IPS-NIHi7 (cell line): ENCODE measurements at regions not wholly inside any gene's neighbourhood (a gene's known extent, or its start where the extent isn't known, plus 50 kb on each side); places are given as distances from the start of the nearest gene placed in this dataset.

Source experiments
- DNase-seq: peaks from one replicate; pipeline ENCODE4 v3.0.0; 2012; ENCODE audit warnings: mixed read lengths; ENCODE audit errors: extremely low spot score

DNA sequence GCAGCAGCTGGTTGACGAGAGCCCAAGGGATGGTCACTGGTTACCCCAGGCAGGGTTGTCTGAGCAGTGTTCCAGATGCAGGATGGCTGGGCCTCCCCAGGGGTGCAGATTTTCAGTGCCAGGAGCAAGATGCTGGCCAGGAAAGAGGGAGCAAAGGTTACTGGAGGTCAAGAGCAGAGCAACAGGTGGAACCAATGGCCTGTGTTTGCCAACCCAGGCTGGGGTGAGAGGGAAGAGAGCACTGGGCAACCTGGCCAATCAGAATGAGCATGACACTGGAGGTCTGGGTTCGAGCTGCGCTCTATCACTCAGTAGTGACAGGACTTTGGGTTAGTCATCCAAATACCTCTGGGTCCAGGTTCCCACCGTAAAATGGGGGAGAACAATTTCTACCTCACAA, 90.6 kb upstream of the TLE3 start:
- DNase-seq = no peak

DNA sequence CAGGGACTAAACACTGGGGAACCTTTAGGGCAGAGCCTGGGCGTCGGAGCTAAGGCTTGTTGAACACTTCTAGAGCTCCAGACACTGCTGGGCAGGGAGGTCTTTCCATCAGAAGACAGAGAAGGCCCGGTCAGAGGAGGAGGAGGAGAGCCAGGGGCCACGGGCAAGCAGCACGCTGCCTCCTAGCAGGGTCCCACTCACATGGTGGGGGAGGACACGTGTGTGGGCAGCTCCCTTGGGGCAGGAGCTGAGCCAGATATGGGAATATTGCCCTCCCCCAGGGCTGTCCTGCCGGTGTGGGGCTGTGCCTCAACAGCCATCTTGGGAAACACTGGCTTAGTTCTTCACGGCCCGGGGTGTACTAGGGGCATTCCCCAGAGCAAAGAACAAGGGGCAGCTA, 89.6 kb upstream of the TLE3 start:
- DNase-seq = no peak

DNA sequence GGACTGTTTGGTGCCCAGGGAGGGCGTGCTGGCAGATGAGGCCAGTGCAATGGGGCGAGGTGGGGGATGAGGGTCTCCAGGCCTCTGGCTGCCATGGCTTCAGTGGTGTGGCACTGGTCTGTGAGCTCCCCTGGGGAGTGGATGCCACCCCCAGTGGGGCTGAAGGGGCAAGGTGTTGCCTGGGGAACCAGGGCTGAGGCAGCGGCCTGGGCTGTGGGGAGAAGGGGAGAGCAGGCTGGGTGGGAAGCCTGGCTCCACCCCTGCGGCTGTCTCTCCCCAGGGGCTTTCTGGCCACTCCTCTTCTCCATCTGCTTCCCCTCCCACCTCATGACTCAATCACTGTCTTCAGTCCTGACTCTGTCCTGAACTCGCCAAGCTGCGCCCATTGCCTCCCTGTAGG, 88.4 kb upstream of the TLE3 start:
- no peak for DNase-seq

DNA sequence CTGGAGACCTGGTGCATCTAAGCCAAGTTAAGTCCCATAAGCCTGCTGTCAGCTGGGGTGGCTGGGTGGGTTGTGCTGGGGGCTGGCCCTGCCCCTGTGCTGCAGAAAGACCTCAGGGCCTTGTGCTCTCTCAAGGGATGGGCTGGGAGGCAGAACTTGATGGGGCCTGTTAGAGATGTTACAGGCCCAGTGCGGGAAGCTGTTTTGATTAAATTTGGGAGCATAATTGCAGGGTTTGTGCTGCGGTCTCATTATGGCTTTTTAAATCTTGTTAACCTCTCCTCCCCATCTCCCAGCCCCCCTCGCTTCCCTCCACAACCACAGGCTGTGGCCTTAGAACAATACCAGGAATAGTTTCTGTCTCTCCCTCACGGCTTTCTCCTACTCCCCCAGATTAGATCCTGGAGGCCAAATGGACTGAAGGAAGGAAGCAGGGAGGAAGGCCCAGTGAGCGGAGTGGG, 87.6 kb upstream of the TLE3 start:
- DNase-seq = no peak

DNA sequence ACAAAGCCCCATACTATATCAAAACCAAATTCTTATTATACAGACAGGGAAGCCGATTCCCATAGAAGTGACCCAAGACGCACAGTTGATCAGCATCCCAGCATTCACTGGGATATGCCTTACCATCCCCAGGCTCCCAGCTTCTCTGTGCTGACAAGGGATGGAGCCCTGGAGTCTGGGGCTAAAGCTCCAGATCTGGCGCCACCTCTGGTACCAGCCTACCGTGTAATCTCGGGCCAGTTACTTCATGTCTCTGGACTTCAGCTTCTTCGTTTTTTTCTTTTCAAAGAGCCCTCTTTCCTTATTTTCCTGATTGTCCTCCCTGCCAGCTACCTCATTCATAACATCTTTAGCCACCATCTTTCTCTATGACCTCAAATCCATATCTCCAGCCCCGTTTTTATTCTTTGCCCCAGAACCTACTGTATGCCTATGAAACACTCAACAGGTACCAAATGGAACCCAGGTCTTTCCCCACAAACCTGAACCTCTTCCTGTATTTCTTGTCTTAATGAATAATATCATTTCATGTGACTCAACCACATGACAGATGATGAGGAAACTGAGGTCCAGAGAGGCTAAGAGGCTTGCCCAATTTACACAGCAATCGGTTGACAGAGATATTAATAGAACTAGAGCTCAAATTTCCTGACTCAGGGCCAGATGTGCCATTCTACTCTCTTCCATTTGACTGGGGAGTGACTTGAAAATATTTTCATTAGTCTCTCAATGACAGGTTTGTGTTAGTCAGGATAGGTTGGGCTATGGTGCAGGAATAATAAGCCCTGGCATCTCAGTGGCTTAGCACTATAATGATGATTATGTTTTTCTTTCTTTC, 85.4 kb upstream of the TLE3 start:
- peak; percentile 74 for DNase-seq

DNA sequence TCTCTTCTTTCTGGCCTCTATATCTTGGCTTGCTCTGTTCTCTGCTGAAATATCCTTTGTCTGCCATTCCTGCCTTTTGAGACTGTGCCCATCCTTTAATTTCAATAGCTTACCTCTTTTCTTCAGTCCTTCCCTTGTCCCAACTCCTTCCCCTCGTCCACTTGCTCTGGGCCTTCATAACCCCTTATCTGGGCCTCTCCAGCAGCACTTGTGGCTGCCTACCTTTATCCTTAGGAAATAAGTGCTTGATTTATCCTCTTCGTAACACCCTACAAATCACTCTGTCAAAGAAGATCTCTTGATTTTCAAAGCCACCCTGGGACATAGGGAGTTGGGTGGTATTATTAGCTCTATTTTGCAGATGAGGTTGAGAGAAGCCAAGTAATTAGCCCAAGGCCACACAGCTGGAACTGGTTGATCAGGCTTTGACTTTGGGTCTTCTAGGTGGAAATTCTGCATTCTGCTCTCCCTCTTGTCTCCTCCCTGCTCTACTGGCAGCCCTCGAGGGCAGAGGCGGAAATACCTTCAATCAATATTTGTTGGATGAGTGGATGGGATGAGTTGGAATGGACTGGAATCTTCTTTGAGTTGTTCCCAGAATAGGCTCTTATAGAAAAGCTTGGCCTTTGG, 84.0 kb upstream of the TLE3 start:
- no peak for DNase-seq

DNA sequence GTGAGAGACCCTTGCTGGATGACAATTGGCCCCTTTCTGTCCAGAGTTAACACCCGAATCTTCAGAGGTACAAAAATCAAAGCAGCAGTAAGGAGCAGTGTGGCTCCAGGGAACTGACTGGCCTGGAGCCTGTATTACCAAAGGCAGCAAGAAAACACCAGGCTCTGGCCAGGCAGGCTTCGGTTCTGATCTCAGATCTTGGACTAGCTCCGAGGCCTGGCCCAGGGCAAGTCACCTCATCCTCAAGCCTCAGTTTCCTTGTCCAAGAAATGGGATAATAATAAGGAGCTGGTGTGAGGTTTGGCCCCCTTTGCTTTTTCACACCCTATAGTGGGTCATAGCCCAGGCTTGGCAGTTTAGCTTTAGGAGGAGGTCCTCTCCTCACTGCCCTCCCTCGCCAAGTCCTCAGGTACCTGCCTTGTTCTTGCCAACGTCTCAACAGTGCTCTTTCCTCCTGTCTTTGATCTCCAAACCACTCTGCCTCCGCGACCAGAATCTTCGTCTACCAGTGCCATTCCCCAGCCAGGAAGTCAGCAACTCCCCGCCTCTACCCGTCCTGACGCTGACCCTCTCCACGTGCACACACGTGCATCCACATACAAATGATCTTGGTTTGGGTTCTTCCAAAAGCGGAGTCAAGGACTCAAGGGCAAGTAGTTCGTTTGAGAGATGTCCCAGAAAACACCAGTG, 82.6 kb upstream of the TLE3 start:
- no peak for DNase-seq

DNA sequence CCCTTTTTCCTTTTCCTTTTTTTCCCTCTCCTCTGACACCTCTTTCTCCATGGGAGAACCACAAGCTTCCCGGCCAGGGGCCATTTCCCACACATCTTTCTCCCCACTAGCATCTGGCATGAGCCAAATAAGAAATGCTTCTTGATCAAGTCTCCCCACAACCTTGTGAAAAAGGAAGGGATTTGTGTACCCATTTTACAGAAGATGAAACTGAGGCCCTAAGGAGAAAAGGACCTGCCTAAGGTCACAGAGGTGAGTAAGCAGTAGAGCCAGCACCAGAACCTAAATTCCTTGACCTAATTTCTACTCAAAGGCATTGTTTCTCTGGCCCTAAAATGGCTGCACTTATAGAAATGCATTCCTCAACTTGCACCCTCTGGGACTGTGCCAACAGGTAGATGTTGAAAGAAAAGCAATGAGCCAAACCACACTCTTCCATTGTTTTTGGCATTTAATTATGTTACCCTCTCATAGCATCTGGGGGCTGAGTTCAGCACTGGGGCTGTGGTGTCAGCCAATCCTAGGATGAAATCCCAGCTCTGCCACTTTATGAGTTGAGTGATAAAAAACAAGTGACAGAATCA, 81.7 kb upstream of the TLE3 start:
- DNase-seq = no peak

DNA sequence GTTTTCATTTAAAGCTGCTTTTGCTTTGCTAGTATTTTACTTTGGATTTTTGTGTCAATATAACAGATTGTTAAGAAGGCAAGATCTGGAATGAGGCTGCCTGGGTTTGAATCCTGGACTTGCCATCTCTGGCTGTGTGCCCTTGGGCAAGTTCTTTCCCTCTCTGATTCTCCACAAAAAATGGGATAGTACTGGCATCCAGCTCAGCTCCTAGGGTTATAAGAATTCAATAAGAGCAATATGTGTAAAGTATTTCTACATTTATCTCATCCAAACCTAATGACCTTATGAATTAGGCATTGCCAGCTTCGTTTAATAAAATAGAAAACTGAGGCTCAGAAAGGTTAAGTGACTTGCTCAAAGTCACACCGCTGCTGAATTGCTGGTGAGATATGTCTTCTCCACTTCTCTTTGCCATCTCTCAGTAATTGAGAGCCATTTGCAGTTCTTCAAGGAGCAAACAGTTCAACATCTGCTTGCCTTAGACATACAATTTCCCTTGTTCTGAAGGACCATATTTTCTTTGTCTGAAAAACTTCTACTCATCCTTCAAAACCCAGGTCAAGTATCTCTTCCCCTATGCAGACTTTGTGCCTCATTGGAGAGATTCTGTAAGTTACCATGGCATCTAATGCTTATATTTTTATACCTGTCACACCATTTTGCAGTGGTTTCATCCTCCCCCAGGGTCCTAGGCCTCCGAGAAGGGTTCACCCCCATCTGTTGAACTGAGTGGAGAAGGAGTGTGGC, 80.8 kb upstream of the TLE3 start:
- no peak for DNase-seq

DNA sequence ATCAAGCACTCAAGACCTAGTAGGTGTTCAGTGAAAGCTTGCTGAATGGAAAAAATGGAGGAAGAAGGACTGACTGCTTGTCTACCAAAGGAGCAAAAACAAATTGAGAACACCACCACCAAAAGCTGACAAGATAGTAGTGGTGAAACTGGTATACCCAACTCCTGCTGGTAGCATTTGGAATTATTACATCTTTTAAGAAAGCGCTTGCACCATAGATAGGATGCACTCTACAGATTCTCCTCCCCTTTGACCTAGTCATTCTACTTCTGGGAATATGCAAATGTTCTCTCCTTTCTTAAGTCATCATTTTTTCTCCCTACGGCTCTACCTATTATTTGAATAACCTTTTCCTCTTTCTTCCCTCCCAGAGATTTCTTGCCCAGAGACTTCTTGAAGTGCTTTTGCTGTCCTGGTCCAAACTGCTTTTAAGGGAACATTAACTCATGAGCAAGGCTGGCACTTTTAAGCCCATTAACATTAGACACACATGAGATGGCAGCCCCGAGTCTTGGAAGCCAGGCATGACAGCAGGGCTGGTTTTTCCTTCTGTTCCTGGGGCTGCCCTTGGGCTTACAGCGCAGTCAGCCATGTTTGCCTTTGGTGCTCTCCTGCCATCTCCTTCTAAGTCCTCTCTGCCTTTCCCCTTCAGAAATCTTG, 75.0 kb upstream of the TLE3 start:
- DNase-seq = no peak

DNA sequence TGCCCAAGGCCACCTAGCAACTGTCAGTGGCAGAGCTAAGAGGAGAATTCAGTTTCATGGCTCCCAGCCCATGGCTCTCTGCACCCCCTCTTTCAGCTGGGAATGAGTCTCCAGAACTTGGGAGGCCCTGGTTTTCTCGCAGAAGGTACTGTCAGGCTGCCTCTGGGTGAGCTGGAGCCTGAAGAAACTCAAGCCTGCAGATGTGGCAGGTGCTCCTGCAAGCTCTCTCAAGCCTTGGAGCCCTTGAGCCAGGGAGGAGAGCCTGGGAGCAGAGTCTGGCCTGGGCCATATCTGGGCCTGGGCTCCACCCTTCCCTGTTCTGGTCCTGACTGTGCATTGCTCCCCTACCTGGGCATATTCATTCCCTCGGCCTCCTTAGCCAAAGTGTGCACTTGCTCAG, 74.4 kb upstream of the TLE3 start:
- no peak for DNase-seq

DNA sequence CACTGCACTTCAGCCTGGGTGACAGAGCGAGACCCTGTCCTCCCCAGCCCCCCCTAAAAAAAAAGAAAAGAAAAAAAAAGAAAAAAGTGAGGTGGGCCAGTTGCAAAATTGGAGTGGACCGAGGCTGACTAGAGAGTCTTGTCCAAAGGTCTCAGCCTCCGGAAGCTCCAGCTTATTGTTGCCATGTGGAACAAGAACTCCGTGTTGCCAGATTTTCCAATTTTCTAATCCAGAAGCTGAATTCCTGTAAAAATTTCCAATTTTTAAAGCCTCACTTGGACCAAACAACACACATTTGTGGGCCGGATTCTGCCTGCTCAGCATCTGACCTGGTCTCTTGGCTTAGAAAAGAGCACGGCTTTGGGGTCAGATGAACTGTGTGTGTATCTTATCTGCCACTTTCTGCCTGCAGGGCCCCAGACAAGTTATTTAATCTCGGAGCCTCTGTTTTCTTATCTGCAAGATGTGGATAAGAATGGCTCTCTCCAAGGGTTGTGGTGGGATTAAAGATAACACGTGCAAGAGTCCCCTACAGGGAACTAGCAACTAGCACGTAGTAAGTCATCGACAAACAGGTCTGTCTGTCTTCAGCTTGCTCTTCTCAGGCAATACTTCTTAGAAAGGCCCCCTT, 73.7 kb upstream of the TLE3 start:
- DNase-seq = no peak

DNA sequence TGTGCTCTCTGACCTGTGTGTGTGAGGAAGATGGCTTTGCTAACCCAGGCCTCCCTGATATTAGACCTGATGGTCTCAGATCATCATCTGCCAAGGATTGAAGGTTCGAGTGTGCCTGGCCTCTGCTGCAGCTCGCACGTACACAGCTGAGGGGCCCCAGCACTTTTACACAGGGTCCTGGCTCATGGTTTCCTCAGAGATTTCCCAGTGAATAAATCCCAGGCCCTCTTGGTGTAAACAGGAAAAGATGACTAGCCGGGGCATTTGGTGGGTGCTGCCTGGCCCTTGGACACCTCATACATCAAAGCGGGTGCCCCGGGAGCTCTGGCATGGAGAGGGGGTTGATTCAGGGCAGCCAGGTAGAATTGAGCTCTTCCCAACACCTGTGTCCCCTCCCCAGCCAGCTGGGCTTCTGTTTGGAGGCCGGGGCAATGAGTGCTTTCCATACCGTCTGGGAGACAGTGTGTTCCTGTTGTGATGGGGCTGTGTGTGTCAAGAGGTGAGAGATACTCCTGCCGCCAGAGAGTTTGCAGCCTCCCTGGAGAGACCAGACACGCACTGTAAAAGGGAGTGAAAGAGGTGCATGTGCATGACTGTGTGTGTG, 72.5 kb upstream of the TLE3 start:
- DNase-seq = no peak

DNA sequence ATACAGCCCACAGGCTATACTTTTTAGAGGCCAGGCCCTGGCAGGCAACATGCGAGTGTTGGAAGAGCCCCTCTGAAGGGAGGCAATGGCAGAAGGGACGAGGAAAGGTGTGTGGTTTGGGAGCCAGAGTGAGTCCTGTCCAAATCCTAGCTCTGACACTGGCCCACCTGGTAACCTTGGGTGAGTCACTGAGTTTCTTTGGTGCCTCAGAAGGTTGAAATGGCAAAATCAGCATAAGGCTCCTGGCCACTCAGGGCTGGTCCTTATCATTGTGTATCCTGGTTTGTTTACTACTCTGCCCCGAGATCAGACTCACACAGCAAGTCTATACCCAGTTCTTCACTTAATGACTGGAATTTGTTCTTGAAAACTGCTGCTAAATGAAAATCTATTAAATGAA, 71.4 kb upstream of the TLE3 start:
- DNase-seq = no peak

DNA sequence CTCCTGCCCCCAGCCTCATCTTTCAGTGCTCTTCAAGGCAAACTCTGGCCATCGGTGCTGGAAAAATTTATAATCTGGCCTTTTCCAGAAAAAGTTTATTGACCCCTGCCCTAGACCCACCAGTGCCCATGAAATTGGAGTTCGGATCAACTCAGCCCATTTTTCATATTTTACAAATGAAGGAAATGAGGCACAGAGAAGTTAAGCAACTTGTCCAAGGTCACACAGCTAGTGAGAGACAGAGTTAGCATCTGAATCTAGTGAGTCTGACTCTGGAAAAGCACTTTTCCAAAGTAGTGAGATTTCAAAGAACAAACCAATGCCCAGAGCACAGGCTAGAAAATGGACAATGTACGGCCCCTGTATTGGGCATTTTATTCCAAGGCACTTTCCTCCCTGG, 69.4 kb upstream of the TLE3 start:
- DNase-seq = no peak

DNA sequence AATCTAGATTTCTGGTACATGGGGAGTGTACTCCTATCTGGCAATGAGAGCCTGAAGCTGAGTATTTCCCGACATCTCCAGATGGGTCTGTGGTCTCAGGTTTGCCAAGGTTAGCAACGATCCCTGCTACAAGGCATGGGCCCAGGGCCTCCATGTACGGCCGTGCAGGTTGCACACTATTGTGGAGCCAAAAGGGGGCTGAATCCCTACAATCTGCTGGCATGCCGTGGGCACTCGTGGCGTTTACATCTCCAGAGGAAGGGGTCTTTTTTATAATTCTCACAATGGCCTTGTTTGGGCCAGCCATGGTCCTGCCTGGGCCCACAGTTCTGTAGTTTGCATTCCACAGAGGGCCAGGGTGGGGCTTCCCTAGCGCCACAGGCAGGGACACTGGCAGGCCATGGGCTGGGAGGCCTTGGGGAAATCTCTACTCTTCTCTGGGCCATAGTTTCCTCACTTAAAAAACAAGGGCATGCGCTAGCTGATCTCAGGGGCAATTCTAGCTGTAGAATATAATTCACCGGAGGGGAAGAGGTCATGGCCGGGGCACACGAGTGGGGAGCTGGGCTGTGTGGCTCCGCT, 68.9 kb upstream of the TLE3 start:
- no peak for DNase-seq

DNA sequence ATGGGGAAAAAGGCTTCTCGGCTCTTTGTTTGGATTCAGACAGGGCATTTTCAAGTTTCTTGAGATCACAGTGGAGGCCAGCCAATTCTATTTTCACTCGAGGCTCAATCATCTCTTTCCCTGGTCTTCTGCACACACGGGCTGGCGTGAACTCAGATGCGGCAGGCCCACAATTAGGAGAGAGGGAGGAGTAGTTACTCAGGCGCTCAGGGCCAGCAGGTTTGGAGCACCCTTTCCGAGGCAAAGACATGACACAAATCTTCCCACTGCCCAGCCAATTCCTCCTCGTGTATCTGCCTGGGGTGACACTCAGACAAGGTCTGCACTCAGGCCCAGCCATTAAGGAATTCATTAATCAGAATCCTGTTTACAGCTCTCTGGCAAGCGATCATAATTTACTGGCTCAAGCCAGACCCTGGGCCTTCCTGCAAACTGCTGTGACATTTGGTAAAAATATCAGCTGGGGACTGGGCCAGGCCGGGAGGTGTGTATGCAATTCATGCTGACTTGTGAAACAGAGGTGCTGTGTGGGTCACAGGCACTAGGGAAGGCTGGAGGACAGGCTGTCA, 68.1 kb upstream of the TLE3 start:
- no peak for DNase-seq

DNA sequence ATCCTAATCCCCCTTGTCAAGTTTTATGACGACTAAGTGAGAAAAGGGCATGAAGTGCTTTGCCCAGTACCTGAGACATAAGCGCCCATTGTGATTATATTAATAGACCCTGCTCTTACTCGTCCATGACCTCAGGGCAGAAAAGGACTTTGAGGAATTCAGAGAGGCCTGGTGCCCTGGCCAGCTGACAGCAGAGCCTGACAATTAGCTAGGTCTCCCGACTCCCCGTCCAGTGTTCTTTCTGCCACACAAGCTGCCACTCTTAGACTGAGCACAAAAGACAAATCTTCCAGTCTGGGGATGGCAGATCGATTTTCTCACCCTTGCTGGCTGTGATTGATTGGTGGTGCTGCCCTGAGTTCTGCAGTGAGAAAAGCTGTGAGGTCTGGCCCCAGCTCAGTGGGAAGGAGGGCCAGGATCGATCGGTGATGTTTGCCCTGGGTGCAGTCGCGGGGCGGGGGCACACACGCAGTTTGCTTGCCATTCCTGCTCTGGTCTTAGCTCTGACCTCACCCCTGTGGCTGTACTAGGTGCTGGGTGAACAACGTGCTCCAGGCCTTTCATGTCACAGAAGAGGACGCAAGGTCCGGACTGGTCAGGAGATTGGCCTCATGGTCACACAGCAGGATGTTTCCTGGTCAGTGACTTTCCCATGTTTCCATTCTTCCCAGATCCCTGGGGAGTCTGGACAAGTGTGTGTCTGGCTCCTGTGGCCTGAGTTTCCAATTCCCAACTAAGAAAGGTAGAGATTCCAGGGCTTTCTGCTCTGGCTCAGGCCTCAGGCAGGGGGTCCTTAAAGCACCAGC, 67.4 kb upstream of the TLE3 start:
- DNase-seq = no peak
